ENCODE measurements at regions not wholly inside any gene's neighbourhood (a gene's known extent, or its start where the extent isn't known, plus 50 kb on each side); places are given as distances from the start of the nearest gene placed in this dataset.

- TF ChIP-seq, protein P1, sequence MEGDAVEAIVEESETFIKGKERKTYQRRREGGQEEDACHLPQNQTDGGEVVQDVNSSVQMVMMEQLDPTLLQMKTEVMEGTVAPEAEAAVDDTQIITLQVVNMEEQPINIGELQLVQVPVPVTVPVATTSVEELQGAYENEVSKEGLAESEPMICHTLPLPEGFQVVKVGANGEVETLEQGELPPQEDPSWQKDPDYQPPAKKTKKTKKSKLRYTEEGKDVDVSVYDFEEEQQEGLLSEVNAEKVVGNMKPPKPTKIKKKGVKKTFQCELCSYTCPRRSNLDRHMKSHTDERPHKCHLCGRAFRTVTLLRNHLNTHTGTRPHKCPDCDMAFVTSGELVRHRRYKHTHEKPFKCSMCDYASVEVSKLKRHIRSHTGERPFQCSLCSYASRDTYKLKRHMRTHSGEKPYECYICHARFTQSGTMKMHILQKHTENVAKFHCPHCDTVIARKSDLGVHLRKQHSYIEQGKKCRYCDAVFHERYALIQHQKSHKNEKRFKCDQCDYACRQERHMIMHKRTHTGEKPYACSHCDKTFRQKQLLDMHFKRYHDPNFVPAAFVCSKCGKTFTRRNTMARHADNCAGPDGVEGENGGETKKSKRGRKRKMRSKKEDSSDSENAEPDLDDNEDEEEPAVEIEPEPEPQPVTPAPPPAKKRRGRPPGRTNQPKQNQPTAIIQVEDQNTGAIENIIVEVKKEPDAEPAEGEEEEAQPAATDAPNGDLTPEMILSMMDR (IDR thresholded peaks at IDR 0.05), result no peak
- Mint-ChIP-seq H3K9me3 (peaks cover 2% of the 10 kb centered on the region), H3K27ac (no peak overlapping the region), H3K36me3 (ENCODE audit: low read depth) (no peaks in the 10 kb centered on the region), H3K4me3 (no peak overlapping the region), H3K4me1 (no peaks in the 10 kb centered on the region), H3K27me3 (no peaks in the 10 kb centered on the region)
- POLR2A ChIA-PET, result no interaction called here
- ATAC-seq (ENCODE audit: low read depth) (no peak), DNase-seq (no peak)
- intact Hi-C loops (cut with micrococcal nuclease), result no loop called here
- CTCF ChIA-PET, result no interaction called here
Observed at GRCh38 chr21:27173053-27173452, 206.2 kb upstream of the ADAMTS5 start.

DNA sequence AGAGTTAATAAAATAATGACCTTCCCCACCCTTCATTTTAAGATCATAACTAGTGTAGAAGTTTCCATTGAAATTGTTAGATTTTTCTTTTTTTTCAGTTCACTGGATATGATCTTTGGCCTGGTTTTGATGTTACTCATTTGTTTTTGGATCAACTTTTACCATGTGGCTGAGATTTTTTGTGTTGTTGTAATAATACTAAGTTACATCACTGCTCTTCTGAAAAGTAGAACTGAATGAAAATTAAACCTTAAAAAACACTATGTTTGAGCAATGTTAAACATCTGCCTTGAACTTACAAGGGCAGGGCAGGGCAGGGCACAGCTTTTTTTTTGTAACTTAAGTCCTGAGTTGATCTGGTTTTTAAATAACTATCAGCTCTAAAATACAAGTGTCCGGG is 204.8 kb upstream of the ADAMTS5 start:
- no peak overlapping the region for H3K4me3 Mint-ChIP-seq
- H3K4me1 Mint-ChIP-seq, result no peaks in the 10 kb centered on the region
- intact Hi-C loops (cut with micrococcal nuclease), result no loop called here
- H3K27ac Mint-ChIP-seq, result no peak overlapping the region
- ChIA-PET CTCF (no interaction called here), POLR2A (no interaction called here)
- no peaks in the 10 kb centered on the region for H3K36me3 Mint-ChIP-seq (ENCODE audit: low read depth)
- TF ChIP-seq, protein P1 (IDR thresholded peaks at IDR 0.05), result no peak
- DNase-seq (no peak), ATAC-seq (ENCODE audit: low read depth) (no peak)
- H3K27me3 Mint-ChIP-seq, result no peaks in the 10 kb centered on the region
- no peaks in the 10 kb centered on the region for H3K9me3 Mint-ChIP-seq

DNA sequence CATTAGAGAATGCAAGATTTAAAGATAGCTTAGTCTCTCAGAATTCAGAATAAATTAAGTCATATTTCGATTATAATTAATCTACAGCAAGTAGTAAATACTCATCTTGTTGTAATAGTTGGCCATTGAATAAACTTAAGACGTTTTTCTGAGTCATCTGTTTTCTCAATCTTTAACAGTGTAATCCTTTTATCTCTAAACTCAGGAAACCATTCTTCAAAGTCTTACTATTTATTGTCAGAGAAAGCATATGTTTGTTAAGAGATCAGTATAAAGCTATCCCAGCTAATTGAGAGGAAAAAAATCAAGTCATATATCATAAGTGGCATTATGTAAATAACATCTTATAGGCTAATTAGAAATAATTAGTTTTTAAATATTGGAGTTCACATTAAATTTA is 201.2 kb upstream of the ADAMTS5 start:
- H3K36me3 Mint-ChIP-seq (ENCODE audit: low read depth), result no peaks in the 10 kb centered on the region
- no peak overlapping the region for H3K4me3 Mint-ChIP-seq
- ChIA-PET CTCF (no interaction called here), POLR2A (no interaction called here)
- no peak overlapping the region for H3K27ac Mint-ChIP-seq
- H3K27me3 Mint-ChIP-seq, result no peaks in the 10 kb centered on the region
- no peaks in the 10 kb centered on the region for H3K4me1 Mint-ChIP-seq
- TF ChIP-seq, protein P1 (IDR thresholded peaks at IDR 0.05), result no peak
- intact Hi-C loops (cut with micrococcal nuclease), result no loop called here
- no peak for DNase-seq
- no peak for ATAC-seq (ENCODE audit: low read depth)
- H3K9me3 Mint-ChIP-seq, result no peaks in the 10 kb centered on the region

GRCh38 chr21:27164208-27165177 is 197.6 kb upstream of the ADAMTS5 start:
- no peaks in the 10 kb centered on the region for H3K27me3 Mint-ChIP-seq
- no peak overlapping the region for H3K27ac Mint-ChIP-seq
- TF ChIP-seq, protein P1 (IDR thresholded peaks at IDR 0.05), result no peak
- H3K4me1 Mint-ChIP-seq, result no peaks in the 10 kb centered on the region
- intact Hi-C loops (cut with micrococcal nuclease), result no loop called here
- POLR2A ChIA-PET, result no interaction called here
- H3K9me3 Mint-ChIP-seq, result no peaks in the 10 kb centered on the region
- DNase-seq, result no peak
- CTCF ChIA-PET, result no interaction called here
- no peak for ATAC-seq (ENCODE audit: low read depth)
- no peak overlapping the region for H3K4me3 Mint-ChIP-seq
- no peaks in the 10 kb centered on the region for H3K36me3 Mint-ChIP-seq (ENCODE audit: low read depth)

DNA sequence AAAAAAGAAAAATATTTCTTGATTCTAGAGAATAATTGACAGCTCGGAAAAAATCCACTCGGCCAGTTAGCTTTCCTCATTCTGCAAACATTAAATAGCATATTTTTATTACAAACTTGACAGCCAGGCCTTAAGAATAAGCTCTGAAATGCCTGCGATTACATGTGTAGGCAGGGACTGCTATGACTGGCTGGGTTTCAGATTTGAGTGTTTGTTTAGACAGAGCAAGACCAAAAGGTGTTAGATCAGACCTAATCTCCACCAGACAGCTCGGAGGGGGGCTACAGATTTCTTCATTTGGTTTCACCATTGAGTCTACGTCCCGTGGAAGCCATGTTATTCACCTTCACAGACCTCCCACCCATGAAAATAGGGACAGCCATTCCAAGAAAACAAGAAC is 192.1 kb upstream of the ADAMTS5 start:
- no peaks in the 10 kb centered on the region for H3K36me3 Mint-ChIP-seq (ENCODE audit: low read depth)
- no peak overlapping the region for H3K27ac Mint-ChIP-seq
- H3K27me3 Mint-ChIP-seq, result no peaks in the 10 kb centered on the region
- H3K4me1 Mint-ChIP-seq, result no peaks in the 10 kb centered on the region
- DNase-seq (no peak), ATAC-seq (ENCODE audit: low read depth) (no peak)
- peaks cover 3% of the 10 kb centered on the region for H3K9me3 Mint-ChIP-seq
- TF ChIP-seq, protein P1 (IDR thresholded peaks at IDR 0.05), result no peak
- H3K4me3 Mint-ChIP-seq, result no peak overlapping the region
- ChIA-PET POLR2A (no interaction called here), CTCF (no interaction called here)
- intact Hi-C loops (cut with micrococcal nuclease), result no loop called here

Measured in activated B cell treated with CpG ODN at 0.5 μM for 24 hours (primary cell).